Mesenchymal stem cell (in vitro differentiated cells and primary cell): ENCODE measurements at regions not wholly inside any gene's neighbourhood (a gene's known extent, or its start where the extent isn't known, plus 50 kb on each side); places are given as distances from the start of the nearest gene placed in this dataset.

Experiments
- DNase-seq: peaks from one replicate; pipeline ENCODE4 v3.0.0-alpha.2; 2013
- H2AFZ ChIP-seq: one replicate; pipeline ENCODE4 v1.6.1; 2013; ENCODE audit warnings: low read depth, mild to moderate bottlenecking, control low read depth, inconsistent platforms, low read length, moderate library complexity
- H2AK5ac ChIP-seq: 2 replicates; pipeline ENCODE4 v1.6.1; 2013; ENCODE audit warnings: low read length, moderate library complexity, mild to moderate bottlenecking, inconsistent platforms; ENCODE audit not compliant: severe bottlenecking
- H2BK120ac ChIP-seq: one replicate; pipeline ENCODE4 v1.6.1; 2013; ENCODE audit warnings: low read depth, mild to moderate bottlenecking, inconsistent platforms, low read length, moderate library complexity
- H2BK12ac ChIP-seq, 2 experiments: one replicate each; pipeline ENCODE4 v1.6.1; 2013; ENCODE audit warnings: inconsistent platforms in 2 of 2, low read length in 2 of 2, mild to moderate bottlenecking in 2 of 2, moderate library complexity in 2 of 2, control low read depth in 1 of 2
- H2BK15ac ChIP-seq: one replicate; pipeline ENCODE4 v1.6.1; 2013; ENCODE audit warnings: mild to moderate bottlenecking, low read depth, inconsistent platforms; ENCODE audit not compliant: poor library complexity, severe bottlenecking
- H2BK5ac ChIP-seq: 2 replicates; pipeline ENCODE4 v1.6.1; 2013; ENCODE audit warnings: low read depth, mild to moderate bottlenecking, low read length, control low read depth, inconsistent platforms; ENCODE audit not compliant: poor library complexity, severe bottlenecking
- H3K14ac ChIP-seq, 2 experiments: one replicate each; pipeline ENCODE4 v1.6.1; 2013; ENCODE audit warnings: inconsistent platforms in 2 of 2, low read length in 2 of 2, control low read depth in 1 of 2, mild to moderate bottlenecking in 1 of 2, moderate library complexity in 1 of 2
- H3K18ac ChIP-seq, 2 experiments: one replicate each; pipeline ENCODE4 v1.6.1; 2013; ENCODE audit warnings: inconsistent platforms in 2 of 2, low read length in 2 of 2, control low read depth in 1 of 2, low read depth in 1 of 2, mild to moderate bottlenecking in 1 of 2
- H3K23ac ChIP-seq, 2 experiments: one replicate each; pipeline ENCODE4 v1.6.1; 2013; ENCODE audit warnings: inconsistent platforms in 2 of 2, low read length in 2 of 2, mild to moderate bottlenecking in 2 of 2, moderate library complexity in 2 of 2, control low read depth in 1 of 2
- H3K27ac ChIP-seq: 2 replicates; pipeline ENCODE4 v1.5.1; 2013; ENCODE audit warnings: mild to moderate bottlenecking, moderate library complexity, low read length, control low read depth, inconsistent platforms; ENCODE audit not compliant: poor library complexity, severe bottlenecking
- H3K27me3 ChIP-seq, 2 experiments: 2 replicates each; pipeline versions ENCODE4 v1.6.1 to v1.7.0; 2013; ENCODE audit warnings: low read length in 2 of 2, mild to moderate bottlenecking in 2 of 2, moderate library complexity in 2 of 2, control low read depth in 1 of 2, inconsistent platforms in 1 of 2; ENCODE audit not compliant: control insufficient read depth in 1 of 2, insufficient read depth in 1 of 2
- H3K36me3 ChIP-seq, 2 experiments: 2 replicates each; pipeline versions ENCODE4 v1.6.1 to v1.7.0; 2013; ENCODE audit warnings: low read length in 2 of 2, control low read depth in 1 of 2, inconsistent platforms in 1 of 2, low read depth in 1 of 2, mild to moderate bottlenecking in 1 of 2; ENCODE audit not compliant: insufficient read depth in 2 of 2, control insufficient read depth in 1 of 2
- H3K4ac ChIP-seq, 2 experiments: one replicate each; pipeline ENCODE4 v1.6.1; 2013; ENCODE audit warnings: inconsistent platforms in 2 of 2, low read length in 2 of 2, mild to moderate bottlenecking in 2 of 2, moderate library complexity in 2 of 2, control low read depth in 1 of 2, low read depth in 1 of 2
- H3K4me1 ChIP-seq: 2 replicates; pipeline ENCODE4 v1.6.1; 2013; ENCODE audit warnings: low read depth, low read length, control low read depth; ENCODE audit not compliant: control insufficient read depth, insufficient read depth
- H3K4me2 ChIP-seq: 2 replicates; pipeline ENCODE4 v1.6.1; 2013; ENCODE audit warnings: low read length, mild to moderate bottlenecking, inconsistent platforms; ENCODE audit not compliant: poor library complexity, severe bottlenecking
- H3K4me3 ChIP-seq, 2 experiments: 2 replicates each; pipeline versions ENCODE4 v1.5.1 to v1.7.0; 2013; ENCODE audit warnings: low read length in 2 of 2, mild to moderate bottlenecking in 2 of 2, control low read depth in 1 of 2, low read depth in 1 of 2; ENCODE audit not compliant: insufficient read depth in 1 of 2
- H3K79me1 ChIP-seq: replicated peaks from 2 replicates; pipeline ENCODE4 v1.6.1; 2013; ENCODE audit warnings: mild to moderate bottlenecking, control low read depth, low read length, inconsistent platforms; ENCODE audit not compliant: poor library complexity, severe bottlenecking
- H3K9ac ChIP-seq: 2 replicates; pipeline ENCODE4 v1.7.0; 2013; ENCODE audit warnings: mild to moderate bottlenecking, low read length, moderate library complexity
- H3K9me3 ChIP-seq: 2 replicates; pipeline ENCODE4 v1.7.0; 2013; ENCODE audit warnings: mild to moderate bottlenecking, low read length; ENCODE audit not compliant: control insufficient read depth
- H4K8ac ChIP-seq: one replicate; pipeline ENCODE4 v1.6.1; 2013; ENCODE audit warnings: inconsistent platforms, mild to moderate bottlenecking, low read length, moderate library complexity
- H4K91ac ChIP-seq: one replicate; pipeline ENCODE4 v1.6.1; 2013; ENCODE audit warnings: mild to moderate bottlenecking, low read length, inconsistent platforms
- WGBS: methylation state at CpG from one replicate; pipeline ENCODE4 v1.1.7; 2013; ENCODE audit warnings: mixed read lengths; 5-methylcytosine and 5-hydroxymethylcytosine counted together

DNA sequence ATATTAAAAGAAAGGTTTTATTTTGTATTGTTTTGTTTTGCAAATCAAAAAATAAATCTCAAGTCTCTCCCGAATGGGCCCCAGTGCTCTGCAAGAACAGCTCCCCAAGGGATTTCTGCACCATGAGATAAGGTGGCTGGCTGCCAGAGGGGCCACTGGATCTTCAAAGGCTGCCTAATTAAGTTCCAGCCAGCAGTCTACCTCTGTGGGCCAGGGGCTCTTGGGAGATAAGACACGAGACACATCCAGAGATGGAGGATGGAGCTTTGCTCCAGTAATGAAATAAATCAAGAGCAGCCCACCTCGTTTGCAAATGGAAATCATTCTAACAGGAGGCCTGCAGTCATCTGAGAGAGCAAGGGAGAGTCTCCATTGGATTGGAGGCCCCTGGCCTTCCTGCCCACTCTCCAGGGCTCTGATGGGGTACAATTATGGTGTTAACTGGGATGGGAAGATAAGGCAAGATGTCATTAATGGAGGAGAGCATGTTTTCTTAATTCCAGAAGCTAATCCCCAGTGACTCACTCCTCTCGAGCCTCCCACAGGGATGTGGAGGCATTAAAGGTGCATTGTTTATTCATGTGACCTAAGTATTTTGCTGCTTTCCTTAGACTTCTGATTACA, 155.2 kb upstream of the KAZN start:
- Histone ChIP-seq H4K8ac (no peak overlapping the region), H3K9ac (no peak overlapping the region), H3K9me3 (no peaks in the 10 kb centered on the region), H3K14ac (no peak overlapping the region), H3K4me1 (no peaks in the 10 kb centered on the region), H3K4ac (no peak overlapping the region), H2BK5ac (no peak overlapping the region), H2AK5ac (no peak overlapping the region), H3K27ac (no peak overlapping the region), H2AFZ (no peak overlapping the region), H4K91ac (no peak overlapping the region), H3K23ac (no peak overlapping the region), H3K27me3 (no peaks in the 10 kb centered on the region), H2BK120ac (no peak overlapping the region), H3K18ac (no peak overlapping the region), H3K4me2 (peak overlapping the region; percentile 30), H3K4me3 (no peak overlapping the region), H3K36me3 (no peaks in the 10 kb centered on the region), H3K79me1 (no peaks in the 10 kb centered on the region), H2BK15ac (no peak overlapping the region), H2BK12ac (no peak overlapping the region)
- DNase-seq = no peak
- 25% methylated on average over 3 of the region's 4 CpGs for whole genome bisulfite sequencing

DNA sequence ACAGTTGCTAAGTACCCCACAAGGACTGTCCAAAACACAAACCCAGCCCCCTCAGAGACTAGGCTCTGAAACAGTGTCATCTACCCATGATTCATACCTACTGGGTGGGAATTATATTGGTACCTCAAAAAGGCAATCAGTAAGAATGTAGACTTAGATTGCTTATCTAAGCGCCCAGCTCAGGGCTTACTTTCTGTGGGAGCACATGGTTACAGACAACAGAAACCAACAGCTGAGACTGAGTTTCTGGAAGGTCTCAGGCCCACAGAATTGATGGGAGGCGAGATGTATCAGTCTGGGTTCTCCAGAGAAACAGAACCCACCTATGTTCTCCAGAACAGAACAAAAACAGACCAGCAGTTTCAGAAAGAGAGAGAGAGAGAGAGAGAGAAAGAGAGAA, 147.3 kb upstream of the KAZN start:
- no peak overlapping the region for H2BK12ac ChIP-seq
- no peak overlapping the region for H3K4ac ChIP-seq
- no peak overlapping the region for H3K27ac ChIP-seq
- H3K4me2 ChIP-seq = no peak overlapping the region
- no peak overlapping the region for H3K14ac ChIP-seq
- H2AFZ ChIP-seq = no peak overlapping the region
- H3K9me3 ChIP-seq = no peaks in the 10 kb centered on the region
- no peaks in the 10 kb centered on the region for H3K36me3 ChIP-seq
- no peak overlapping the region for H3K4me3 ChIP-seq
- H3K4me1 ChIP-seq = no peaks in the 10 kb centered on the region
- no peak overlapping the region for H4K8ac ChIP-seq
- no peak overlapping the region for H2BK5ac ChIP-seq
- no peak overlapping the region for H4K91ac ChIP-seq
- H3K79me1 ChIP-seq = no peaks in the 10 kb centered on the region
- H3K27me3 ChIP-seq = no peaks in the 10 kb centered on the region
- no peak overlapping the region for H2AK5ac ChIP-seq
- no peak overlapping the region for H2BK120ac ChIP-seq
- H3K18ac ChIP-seq = no peak overlapping the region
- WGBS = 42% methylated on average over 2 of the region's 2 CpGs
- no peak overlapping the region for H2BK15ac ChIP-seq
- no peak overlapping the region for H3K9ac ChIP-seq
- no peak for DNase-seq
- H3K23ac ChIP-seq = no peak overlapping the region

DNA sequence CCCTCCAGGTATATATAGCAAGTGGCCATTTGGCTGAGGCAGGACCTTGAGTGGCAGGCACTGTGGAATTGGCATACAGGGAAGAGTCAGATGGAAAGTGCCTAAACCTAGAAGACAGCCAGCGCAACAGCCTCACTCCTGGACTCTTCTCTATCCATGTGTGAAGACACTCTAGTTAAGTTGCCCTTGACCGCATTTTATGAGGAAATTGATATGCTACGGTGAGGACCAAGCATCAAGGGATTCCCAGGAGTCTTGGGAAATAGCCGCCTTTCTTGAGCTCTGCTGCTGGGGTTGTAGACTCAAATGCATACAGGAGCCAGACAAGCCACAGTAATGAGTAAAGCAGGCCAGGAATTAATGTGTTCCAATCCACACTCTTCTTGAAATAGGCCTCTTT, 145.9 kb upstream of the KAZN start:
- Histone ChIP-seq H4K8ac (no peak overlapping the region), H3K9me3 (no peaks in the 10 kb centered on the region), H3K18ac (no peak overlapping the region), H3K79me1 (no peaks in the 10 kb centered on the region), H3K36me3 (no peaks in the 10 kb centered on the region), H2AK5ac (no peak overlapping the region), H3K27ac (no peak overlapping the region), H2BK12ac (no peak overlapping the region), H2BK15ac (no peak overlapping the region), H3K23ac (no peak overlapping the region), H3K4ac (no peak overlapping the region), H3K27me3 (no peaks in the 10 kb centered on the region), H2AFZ (no peak overlapping the region), H2BK5ac (no peak overlapping the region), H3K14ac (no peak overlapping the region), H3K4me3 (no peak overlapping the region), H3K9ac (no peak overlapping the region), H4K91ac (no peak overlapping the region), H3K4me1 (no peaks in the 10 kb centered on the region), H2BK120ac (no peak overlapping the region), H3K4me2 (no peak overlapping the region)
- 83% methylated on average over 4 of the region's 4 CpGs for WGBS
- no peak for DNase-seq

DNA sequence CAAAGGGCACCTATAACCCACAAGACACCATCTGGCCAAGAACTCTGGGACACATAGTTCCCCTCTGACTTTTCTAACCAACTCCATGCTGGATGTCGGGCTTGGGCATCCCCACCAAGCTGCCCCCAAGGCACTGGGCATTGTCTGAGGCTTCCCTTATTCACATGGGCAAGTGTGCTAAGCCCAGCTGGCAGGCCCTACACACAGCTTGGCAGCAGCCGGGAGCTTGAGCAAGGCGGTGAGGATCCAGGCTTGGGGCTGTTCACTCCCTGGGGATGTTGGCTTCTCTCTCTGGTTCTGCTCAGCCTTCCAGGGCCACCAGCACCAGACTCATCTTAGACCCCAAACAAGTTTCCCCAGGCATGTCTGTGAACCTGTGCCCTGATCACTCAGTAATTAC, 138.3 kb upstream of the KAZN start:
- no peaks in the 10 kb centered on the region for H3K79me1 ChIP-seq
- no peak overlapping the region for H3K23ac ChIP-seq
- WGBS = 80% methylated on average over 3 of the region's 3 CpGs
- no peaks in the 10 kb centered on the region for H3K4me1 ChIP-seq
- no peak overlapping the region for H2BK15ac ChIP-seq
- no peak overlapping the region for H2AK5ac ChIP-seq
- no peak overlapping the region for H2BK120ac ChIP-seq
- no peak overlapping the region for H3K9ac ChIP-seq
- no peak overlapping the region for H2BK5ac ChIP-seq
- H4K91ac ChIP-seq = no peak overlapping the region
- no peak overlapping the region for H2BK12ac ChIP-seq
- no peak overlapping the region for H3K4me2 ChIP-seq
- no peak overlapping the region for H2AFZ ChIP-seq
- no peak overlapping the region for H3K14ac ChIP-seq
- no peak overlapping the region for H3K4ac ChIP-seq
- no peak for DNase-seq
- H3K27ac ChIP-seq = no peak overlapping the region
- no peak overlapping the region for H4K8ac ChIP-seq
- no peak overlapping the region for H3K18ac ChIP-seq
- H3K36me3 ChIP-seq = no peaks in the 10 kb centered on the region
- H3K27me3 ChIP-seq = no peaks in the 10 kb centered on the region
- H3K9me3 ChIP-seq = no peaks in the 10 kb centered on the region
- H3K4me3 ChIP-seq = no peak overlapping the region
